ENCODE measurements at regions not wholly inside any gene's neighbourhood (a gene's known extent, or its start where the extent isn't known, plus 50 kb on each side); places are given as distances from the start of the nearest gene placed in this dataset.

GRCh38 chr20:23294166-23294565 is 56.4 kb upstream of the NXT1 start:
- no peak for TF ChIP-seq POLR2A (IDR thresholded peaks at IDR 0.05; ENCODE audit: low read depth, low read length)
- no peak for TF ChIP-seq SPI1 (IDR thresholded peaks at IDR 0.05; ENCODE audit: low read depth, low read length)
- TF ChIP-seq POLR2AphosphoS5 (IDR thresholded peaks at IDR 0.05; ENCODE audit: low read depth, low read length): no peak
- no peak for TF ChIP-seq TAF1 (IDR thresholded peaks at IDR 0.05; ENCODE audit: low read depth, low read length)

Measured in GM12891 (cell line).